Ishikawa (cell line): ENCODE measurements at regions not wholly inside any gene's neighbourhood (a gene's known extent, or its start where the extent isn't known, plus 50 kb on each side); places are given as distances from the start of the nearest gene placed in this dataset.

Experiments used
- CEBPB ChIP-seq: IDR thresholded peaks from 2 replicates; pipeline ENCODE4 v1.6.1; 2012
- CREB1 ChIP-seq: IDR thresholded peaks from 2 replicates; pipeline ENCODE4 v1.6.1; 2012; ENCODE audit warnings: low read depth
- EGR1 ChIP-seq: IDR thresholded peaks from 2 replicates; pipeline ENCODE4 v1.6.1; 2012
- EP300 ChIP-seq: IDR thresholded peaks from 2 replicates; pipeline ENCODE4 v1.6.1; 2012; ENCODE audit warnings: borderline replicate concordance
- FOXM1 ChIP-seq: IDR thresholded peaks from 2 replicates; pipeline ENCODE4 v1.6.1; 2012; ENCODE audit warnings: low read depth, borderline replicate concordance
- NFIC ChIP-seq: IDR thresholded peaks from 2 replicates; pipeline ENCODE4 v1.6.1; 2012
- RAD21 ChIP-seq: IDR thresholded peaks from 2 replicates; pipeline ENCODE4 v1.6.1; 2012; ENCODE audit warnings: low read depth
- TAF1 ChIP-seq: IDR thresholded peaks from 2 replicates; pipeline ENCODE4 v1.6.1; 2012; ENCODE audit warnings: low read depth, mild to moderate bottlenecking
- TCF12 ChIP-seq: IDR thresholded peaks from 2 replicates; pipeline ENCODE4 v1.6.1; 2012; ENCODE audit warnings: low read depth
- TEAD4 ChIP-seq: IDR thresholded peaks from 2 replicates; pipeline ENCODE4 v1.6.1; 2012
- YY1 ChIP-seq: IDR thresholded peaks from 2 replicates; pipeline ENCODE4 v1.6.1; 2012; ENCODE audit warnings: low read depth
- ZBTB7A ChIP-seq: IDR thresholded peaks from 2 replicates; pipeline ENCODE4 v1.6.1; 2012; ENCODE audit warnings: low read depth
- TF ChIP-seq, protein P1 (sequence below): IDR thresholded peaks from 2 replicates; pipeline ENCODE4 v1.6.1; 2012
- TF ChIP-seq, protein P2 (sequence below): IDR thresholded peaks from 2 replicates; pipeline ENCODE4 v1.6.1; 2012
- TF ChIP-seq, protein P3 (sequence below): IDR thresholded peaks from 2 replicates; pipeline ENCODE4 v1.6.1; 2012; ENCODE audit warnings: low read depth, mild to moderate bottlenecking

DNA sequence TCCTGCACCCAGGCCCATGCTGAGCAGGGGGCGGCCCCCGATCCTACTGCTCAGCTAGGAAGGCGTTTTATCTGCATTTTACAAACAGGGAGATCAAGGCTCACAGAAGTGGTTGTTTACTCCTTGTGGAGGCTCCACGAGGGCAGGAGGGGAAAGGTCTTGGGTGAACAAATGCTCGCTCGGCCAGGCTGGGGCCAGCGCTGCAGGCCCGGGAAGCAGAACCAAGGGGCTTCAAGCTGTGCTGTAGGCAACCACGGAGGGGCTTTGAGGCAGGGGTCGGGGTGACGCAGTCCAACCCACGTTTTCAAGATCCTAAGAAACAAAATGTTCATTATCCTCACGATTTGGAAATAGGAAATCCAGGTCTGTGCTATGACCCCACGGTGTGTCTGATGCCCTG is 125.8 kb downstream of the HMX1 start:
- TF ChIP-seq FOXM1 (no peak), YY1 (no peak), EP300 (no peak), TCF12 (no peak), CREB1 (no peak), EGR1 (no peak), ZBTB7A (no peak)
- TF ChIP-seq, protein P1, sequence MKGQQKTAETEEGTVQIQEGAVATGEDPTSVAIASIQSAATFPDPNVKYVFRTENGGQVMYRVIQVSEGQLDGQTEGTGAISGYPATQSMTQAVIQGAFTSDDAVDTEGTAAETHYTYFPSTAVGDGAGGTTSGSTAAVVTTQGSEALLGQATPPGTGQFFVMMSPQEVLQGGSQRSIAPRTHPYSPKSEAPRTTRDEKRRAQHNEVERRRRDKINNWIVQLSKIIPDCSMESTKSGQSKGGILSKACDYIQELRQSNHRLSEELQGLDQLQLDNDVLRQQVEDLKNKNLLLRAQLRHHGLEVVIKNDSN = no peak
- TF ChIP-seq, protein P2, sequence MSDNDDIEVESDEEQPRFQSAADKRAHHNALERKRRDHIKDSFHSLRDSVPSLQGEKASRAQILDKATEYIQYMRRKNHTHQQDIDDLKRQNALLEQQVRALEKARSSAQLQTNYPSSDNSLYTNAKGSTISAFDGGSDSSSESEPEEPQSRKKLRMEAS = no peak

DNA sequence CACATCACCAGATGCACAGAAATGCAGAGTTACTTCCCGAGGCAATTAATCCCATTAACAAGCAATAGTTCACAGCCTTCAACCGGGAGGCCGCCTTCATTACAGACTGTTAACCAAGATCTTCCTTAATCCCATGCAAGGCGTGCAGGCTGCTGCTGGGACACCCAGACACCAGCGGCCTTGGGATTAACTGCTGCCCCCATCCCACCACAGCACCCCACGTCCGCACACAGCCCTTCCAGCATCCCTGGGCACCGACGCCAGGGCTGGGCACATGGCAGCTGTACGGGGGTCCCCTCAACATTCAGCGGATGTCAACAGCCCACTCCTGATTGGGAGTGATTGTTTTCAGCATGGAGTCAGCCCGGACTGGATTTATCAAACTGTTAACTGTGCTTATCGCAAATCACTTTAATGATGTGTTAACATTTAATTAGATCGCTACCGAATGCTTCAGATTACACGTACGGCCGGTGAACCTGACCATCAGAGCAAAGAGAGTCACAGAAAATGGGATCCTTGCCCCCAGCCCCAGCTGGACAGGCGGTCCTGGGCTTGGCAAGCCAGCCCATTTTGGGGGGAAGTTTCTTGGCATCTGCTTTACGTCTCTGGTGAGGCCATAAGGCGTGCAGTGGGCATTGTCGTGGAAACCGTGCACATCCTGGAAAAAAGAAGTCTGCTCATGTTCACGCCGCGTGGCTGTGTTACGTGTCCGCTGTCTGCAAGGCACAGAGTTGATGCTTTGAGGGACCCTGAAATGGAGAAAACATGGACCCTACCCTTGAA is 126.4 kb downstream of the HMX1 start:
- TF ChIP-seq CEBPB = no peak
- TF ChIP-seq, protein P3, sequence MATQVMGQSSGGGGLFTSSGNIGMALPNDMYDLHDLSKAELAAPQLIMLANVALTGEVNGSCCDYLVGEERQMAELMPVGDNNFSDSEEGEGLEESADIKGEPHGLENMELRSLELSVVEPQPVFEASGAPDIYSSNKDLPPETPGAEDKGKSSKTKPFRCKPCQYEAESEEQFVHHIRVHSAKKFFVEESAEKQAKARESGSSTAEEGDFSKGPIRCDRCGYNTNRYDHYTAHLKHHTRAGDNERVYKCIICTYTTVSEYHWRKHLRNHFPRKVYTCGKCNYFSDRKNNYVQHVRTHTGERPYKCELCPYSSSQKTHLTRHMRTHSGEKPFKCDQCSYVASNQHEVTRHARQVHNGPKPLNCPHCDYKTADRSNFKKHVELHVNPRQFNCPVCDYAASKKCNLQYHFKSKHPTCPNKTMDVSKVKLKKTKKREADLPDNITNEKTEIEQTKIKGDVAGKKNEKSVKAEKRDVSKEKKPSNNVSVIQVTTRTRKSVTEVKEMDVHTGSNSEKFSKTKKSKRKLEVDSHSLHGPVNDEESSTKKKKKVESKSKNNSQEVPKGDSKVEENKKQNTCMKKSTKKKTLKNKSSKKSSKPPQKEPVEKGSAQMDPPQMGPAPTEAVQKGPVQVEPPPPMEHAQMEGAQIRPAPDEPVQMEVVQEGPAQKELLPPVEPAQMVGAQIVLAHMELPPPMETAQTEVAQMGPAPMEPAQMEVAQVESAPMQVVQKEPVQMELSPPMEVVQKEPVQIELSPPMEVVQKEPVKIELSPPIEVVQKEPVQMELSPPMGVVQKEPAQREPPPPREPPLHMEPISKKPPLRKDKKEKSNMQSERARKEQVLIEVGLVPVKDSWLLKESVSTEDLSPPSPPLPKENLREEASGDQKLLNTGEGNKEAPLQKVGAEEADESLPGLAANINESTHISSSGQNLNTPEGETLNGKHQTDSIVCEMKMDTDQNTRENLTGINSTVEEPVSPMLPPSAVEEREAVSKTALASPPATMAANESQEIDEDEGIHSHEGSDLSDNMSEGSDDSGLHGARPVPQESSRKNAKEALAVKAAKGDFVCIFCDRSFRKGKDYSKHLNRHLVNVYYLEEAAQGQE = no peak
- no peak for TF ChIP-seq ZBTB7A

DNA sequence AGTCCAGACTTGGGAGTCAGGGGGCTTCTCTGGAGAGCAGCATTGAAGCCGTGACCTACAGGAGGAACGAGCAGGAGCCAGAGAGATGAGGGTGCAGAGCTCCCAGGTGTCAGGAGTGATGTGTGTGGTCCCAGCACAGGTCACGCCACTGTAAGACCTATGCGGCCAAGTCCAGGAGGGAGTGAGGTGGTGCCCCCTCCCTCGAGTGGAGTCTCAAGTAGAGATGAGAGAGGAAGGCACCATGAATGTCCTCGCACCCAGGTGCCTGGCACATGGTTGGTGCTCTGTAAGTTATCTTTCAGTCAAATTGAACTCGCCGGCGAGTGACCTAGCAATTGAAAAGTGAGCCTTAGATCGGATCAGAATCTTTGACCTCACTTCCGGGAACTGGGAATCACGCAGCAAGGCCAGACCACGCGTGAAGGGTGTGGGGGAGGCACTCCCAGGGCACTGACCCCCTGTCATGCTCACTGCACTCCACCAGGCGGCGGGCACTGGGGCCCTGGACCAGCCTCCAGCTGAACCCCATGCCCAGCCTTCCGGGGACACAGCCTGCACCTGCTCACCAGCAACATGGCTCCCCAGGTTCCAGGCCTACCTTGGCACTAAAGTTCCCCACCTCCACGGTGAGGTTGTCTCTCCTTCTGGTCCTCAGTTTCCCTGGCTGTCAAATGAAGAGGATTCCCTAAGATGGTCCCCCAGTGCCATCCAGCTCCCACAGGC is 127.4 kb downstream of the HMX1 start:
- TF ChIP-seq, protein P2 = no peak
- TF ChIP-seq EP300 (no peak), RAD21 (no peak), CEBPB (no peak), NFIC (no peak), TAF1 (no peak), EGR1 (no peak), FOXM1 (no peak), ZBTB7A (no peak), TCF12 (no peak), TEAD4 (no peak), YY1 (no peak), CREB1 (no peak)
- TF ChIP-seq, protein P3 = no peak
- TF ChIP-seq, protein P1 = no peak

DNA sequence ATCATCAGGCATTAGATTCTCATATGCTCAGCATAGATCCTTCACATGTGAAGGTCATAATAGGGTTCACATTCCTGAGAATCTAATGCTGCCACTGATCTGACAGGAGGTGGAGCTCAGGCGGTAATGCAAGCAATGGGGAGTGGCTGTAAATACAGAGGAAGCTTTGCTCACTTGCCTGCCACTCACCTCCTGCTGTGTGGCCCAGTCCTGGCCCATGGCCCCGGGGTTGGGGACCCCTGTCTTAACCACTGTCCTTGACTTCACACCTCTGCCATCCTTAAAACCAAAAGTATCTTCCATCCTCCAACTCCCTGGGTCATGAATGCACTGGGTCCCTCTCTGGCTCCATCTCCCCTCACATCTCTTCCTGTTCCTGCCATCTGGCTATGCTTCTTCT is 129.1 kb downstream of the HMX1 start:
- TF ChIP-seq FOXM1 (no peak), ZBTB7A (no peak), TEAD4 (no peak), NFIC (no peak), CREB1 (no peak), EP300 (no peak), CEBPB (no peak), EGR1 (no peak), YY1 (no peak), TAF1 (no peak), TCF12 (no peak), RAD21 (no peak)
- TF ChIP-seq, protein P2 = no peak
- TF ChIP-seq, protein P1 = no peak
- TF ChIP-seq, protein P3 = no peak
